LoVo (cell line): ENCODE measurements at regions not wholly inside any gene's neighbourhood (a gene's known extent, or its start where the extent isn't known, plus 50 kb on each side); places are given as distances from the start of the nearest gene placed in this dataset.

Experiments
- DNase-seq: peaks from one replicate; pipeline ENCODE4 v3.0.0-alpha.2; 2016; ENCODE audit warnings: low spot score

GRCh38 chr13:91278291-91278690, 69.2 kb upstream of the MIR17HG start:
- DNase-seq = no peak

GRCh38 chr13:91278888-91279287, 68.6 kb upstream of the MIR17HG start:
- DNase-seq = no peak

GRCh38 chr13:91280801-91281200, 66.7 kb upstream of the MIR17HG start:
- DNase-seq = no peak

GRCh38 chr13:91284335-91284734, 63.2 kb upstream of the MIR17HG start:
- DNase-seq = no peak

GRCh38 chr13:91286317-91286716, 61.2 kb upstream of the MIR17HG start:
- DNase-seq = no peak

- no peak for DNase-seq
Measured at GRCh38 chr13:91291078-91291477, 56.4 kb upstream of the MIR17HG start.

- DNase-seq = no peak
Measured at GRCh38 chr13:91292630-91293221, 54.8 kb upstream of the MIR17HG start.

GRCh38 chr13:91295712-91296410, 51.6 kb upstream of the MIR17HG start:
- DNase-seq = no peak

- DNase-seq = no peak
Measured at GRCh38 chr13:91297503-91297902, 50.0 kb upstream of the MIR17HG start.
